Fibroblast of peridontal ligament (primary cell): ENCODE measurements at regions not wholly inside any gene's neighbourhood (a gene's known extent, or its start where the extent isn't known, plus 50 kb on each side); places are given as distances from the start of the nearest gene placed in this dataset.

Source experiments
- DNase-seq: peaks from one replicate; pipeline ENCODE4 v3.0.0-alpha.2; 2010; ENCODE audit errors: extremely low read depth

DNA sequence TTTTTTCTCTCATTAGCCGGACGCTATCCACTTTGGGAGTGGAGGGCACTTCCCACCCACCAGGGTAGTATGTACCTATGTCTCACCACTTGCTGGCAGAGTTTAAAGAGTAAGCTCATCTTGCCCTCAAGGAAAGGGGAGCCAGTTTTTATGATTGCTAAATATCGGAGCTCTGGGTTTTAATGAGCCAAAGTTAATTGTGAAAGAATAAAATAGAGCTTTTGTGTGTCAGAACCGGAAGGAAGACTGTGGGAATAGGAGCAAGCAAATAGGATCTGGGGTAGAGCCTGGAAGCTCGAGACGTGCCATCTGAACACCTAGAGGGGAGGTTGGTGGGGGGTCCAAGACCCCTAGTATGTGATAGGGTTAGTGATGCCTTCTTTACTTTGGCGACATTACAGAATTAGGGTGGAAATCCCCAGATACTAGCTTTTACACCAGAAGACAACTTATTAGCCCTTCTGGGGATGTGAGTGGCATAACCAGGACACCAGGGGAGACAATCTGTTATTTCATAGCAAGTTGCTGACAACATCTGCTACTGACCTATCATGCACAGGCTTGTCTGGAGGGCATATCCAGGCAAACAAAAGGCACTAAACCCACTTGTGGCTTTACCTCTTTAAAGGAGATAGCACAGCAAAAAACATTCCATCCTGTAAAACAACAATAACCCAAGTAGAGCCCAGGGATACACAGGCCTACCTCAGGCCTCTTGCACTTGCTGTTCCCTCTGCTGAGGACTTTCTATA is 333.8 kb downstream of the ZNF621 start:
- DNase-seq: no peak

DNA sequence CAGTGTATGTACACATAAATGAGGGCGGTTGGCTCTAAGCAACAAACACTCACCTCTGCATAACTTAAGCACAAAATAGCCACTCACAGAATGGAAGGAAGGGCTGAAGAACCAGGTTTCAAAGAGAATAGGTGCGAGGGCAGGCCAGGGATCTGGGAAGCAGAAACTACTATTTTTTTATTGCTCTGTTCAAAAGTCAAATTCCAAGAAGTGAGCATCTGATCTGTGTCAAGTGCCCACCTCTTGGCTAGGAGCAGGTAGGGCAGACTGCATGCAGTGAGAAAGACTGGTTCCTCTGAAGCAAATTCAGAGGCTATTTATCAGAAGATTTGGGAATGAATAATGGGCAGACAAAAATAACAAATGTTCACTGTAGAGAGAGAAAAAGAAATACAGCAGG is 336.4 kb upstream of the CTNNB1 start:
- DNase-seq: no peak

DNA sequence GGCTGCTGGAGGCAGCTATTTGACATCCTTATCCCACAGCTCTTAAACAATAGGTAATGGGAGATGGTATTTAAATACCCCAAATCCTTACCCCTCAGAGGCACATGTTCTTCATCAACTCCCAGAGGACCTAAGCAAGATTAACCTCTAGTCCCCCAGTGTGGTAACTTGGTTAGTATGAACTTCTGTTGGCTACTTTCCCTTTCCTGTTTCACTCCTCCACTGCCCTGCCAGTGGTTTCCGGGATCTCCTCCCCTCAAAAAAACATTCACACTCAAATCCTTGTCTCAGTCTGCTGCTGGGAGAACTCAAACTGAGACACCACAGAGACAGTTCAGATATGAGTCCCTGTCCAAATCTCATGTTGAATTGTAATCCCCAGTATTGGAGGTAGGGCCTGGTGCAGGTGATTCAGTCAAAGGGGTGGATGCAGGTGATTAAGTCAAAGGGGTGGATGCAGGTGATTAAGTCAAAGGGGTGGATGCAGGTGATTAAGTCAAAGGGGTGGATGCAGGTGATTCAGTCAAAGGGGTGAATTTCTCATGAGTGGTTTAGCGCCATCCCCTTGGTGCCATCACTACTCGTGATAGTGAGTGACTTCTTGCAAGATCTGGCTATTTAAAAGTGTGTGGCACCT is 335.0 kb upstream of the CTNNB1 start:
- DNase-seq: no peak

DNA sequence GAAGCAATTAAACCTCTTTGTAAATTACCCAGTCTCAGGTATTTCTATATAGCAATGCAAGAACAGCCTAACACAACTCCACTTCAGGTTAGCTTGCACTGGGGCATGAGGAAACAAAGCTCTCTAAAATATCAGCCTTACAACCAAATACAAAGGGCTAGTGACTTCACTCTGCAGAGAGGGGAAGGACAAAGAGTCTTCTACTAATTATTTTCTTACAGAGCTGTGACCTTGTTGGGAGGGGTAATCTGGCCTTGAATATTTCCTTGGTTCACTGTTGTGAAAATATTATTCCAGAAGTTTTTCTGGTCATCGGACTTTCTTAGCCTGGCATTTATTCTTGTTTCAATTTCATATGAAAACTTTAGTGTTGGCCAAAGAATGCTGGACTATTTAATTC is 334.4 kb upstream of the CTNNB1 start:
- no peak for DNase-seq

DNA sequence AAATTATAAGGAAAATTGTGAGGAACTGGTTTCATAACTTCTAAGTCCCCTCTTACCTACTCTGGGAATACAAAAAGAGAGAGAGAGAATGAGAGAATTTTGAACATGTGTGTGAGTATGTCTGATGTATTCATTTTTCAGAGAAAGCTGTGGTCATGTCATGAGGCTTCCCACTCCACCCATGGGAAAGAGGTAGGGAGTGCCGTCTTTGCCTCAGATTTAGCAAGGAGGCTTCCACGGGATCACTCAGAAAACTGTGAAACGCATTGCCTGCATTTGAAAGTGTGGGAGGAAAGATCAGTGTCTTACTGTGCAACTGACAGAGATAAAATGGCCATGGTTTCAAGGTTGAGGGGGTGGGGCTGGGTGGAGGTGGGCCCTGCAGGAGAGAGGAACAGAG is 331.5 kb upstream of the CTNNB1 start:
- no peak for DNase-seq

DNA sequence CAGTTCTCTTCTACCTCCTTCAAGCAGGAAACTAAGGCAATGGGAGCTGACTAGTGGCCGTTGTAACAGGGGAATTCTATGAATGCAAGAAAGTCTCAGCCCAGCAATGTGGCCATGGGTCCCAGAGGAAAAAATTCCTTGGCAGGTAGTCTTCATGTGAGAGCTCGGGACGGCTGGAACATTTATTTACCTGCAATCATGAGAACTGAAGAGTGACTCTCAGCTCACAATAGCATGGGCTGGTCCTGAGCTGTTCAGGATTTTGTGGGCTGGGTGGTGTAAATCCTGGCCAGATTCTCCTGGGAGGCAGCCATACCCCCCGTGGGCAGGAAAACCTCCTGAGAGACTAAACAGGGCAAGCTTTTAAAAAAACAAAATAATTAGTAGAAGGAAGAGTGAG is 330.3 kb upstream of the CTNNB1 start:
- no peak for DNase-seq

DNA sequence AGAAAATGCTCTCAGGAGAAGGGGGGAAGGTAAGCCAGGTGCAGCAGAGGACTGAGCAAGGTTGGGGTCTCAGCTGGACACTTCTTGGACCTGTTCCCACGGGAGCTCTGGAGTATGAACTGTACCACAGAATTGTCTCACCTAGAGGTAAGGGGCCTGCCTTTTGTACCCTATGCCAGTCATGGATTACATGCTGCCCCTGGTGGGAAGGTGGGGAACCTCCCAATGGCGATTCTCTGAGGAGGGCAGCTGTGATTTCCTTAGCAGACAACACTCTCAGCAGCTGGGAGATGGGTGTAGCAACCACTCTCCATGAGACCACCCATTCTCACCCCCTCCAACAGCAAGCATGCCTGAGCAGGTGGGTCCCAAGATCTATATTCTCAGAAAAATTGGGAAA is 329.4 kb upstream of the CTNNB1 start:
- DNase-seq: no peak

DNA sequence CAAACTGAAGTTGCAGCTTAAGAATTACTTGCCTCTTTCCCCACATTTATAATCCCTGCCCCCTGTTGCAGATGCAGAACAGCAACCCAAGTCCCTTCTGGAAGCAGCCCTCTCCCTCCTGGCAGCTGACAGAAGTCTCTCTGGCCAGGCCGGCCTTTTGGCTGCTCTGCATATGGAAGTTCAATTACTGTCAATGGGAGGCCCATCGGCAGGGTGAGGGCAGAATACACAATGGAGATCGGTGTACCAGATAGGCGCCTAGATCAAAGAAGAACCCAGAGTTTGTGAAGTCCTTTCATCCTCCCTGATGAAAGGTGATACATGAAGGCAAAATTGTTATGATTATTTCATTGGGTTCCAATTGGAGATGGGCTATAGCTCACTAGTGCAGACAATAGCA is 327.9 kb upstream of the CTNNB1 start:
- no peak for DNase-seq

DNA sequence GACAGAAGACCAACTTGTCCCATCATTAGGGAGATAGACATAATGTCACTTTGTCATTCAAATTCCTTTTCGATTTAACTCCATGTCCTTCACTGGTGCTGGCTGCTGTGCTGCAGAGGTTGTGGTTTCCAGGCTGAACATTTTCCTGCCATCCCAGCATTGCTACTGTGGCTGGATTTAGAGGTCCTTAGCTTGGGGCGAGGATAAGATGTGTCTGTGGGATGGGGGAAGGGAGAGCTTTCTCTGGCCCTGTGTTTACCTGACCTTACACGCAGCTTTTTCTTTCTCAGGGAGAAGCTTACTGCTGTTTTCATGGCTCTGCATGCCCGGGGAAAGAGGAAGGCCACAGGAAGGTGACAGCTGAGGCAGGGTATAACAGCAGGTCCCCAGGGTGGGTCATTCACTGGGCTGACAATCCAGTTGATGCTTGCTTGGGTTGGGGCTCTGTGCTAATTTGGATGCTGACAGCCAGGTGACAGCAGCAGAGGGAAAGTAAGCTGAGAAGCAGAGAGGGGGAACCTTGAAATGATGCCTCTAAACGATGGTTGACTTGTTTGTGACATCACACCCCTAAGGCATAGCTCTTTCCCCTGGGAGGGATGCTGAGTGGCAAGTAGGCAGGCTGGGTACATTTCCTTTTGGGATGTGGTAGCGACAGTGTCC is 326.9 kb upstream of the CTNNB1 start:
- no peak for DNase-seq

DNA sequence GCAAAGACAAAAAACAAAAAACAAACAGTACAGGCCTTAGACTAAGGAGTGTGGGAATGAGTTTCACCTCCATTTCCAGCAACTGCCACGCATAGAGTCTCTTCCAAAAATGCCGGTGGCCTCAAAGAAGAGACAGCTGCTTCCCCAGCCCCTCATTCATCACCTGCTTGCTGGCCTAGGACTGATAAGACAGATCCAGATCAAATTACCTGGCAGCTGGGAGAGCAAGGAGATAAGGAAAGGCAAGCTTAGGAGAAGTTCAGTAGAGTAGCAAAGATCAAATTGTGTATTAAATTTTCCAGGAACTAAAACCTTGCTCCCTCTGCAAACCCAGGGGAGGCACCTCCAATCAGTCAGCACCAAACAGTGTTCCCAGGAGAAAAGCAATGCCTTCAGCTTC is 325.8 kb upstream of the CTNNB1 start:
- no peak for DNase-seq

DNA sequence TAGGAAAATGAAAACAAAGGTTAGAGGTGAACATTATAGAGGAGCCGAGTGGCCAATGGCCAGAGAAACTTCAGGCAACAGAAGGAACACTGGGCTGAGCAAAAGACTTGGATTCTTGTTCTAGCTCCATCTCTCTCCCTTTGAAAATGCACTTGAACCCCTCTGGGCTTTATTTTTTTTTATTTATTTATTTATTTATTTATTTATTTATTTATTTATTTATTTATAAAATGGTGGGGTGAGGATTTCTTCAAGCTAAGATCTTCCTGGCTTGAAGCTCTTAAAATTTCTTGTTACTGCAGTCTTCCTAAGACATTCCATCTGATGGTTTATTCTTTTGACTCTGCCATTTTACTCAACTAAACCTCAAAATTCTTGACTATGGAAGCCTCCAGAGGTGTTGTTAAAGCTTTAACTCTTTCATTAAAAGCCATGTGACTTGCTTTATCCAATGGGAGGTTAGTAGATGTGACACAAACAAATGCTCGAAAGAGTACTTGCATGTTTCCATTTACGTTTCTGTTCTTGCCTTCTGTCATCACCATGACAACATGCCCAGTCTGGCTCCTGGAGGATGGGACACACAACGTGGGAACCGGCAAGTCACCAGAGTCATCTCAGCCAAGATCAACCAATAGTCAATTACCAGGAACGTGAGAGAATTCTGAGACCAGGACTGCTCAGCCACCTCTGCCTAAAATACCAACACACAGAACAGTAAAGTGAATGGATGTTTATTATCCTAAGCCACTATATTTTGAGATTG is 325.2 kb upstream of the CTNNB1 start:
- DNase-seq: no peak

DNA sequence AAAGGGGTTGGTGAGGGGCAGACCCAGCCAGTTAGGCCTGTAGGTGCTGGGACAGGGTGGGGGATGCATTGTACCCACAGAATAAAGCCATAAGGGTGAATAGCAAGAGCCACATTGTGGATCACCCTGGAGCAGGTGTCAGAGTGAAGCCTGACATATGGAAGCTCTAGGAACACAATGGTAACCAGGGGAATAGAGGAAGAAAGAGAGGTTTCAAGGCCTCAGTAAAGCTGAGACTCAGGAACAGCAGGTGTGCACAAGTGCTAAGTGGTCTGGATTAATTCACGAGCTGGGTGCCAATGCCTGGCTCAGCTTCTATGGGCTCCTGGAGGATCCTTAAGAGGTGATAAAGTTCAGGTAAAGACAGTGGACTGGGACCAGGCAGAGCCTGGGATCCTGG is 323.7 kb upstream of the CTNNB1 start:
- DNase-seq: no peak

DNA sequence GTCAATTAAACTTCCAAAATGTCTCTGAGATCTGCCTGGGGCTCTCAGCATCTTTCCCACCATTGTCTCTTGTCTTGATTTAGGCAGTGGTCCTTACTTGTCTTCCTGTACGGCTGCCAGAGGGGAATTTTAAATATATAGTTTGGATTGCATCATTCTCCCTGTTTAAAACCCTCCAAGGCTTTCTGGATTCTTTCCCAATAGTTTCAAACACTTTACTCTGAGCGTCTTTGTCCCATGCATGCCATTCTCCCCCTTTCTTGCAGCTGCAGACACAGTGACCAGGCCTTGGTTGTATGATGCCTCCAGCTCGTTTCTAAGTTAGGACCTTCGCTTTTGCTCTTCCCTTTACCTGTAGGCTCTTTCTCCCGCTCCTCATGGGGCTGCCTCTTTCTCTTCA is 323.3 kb upstream of the CTNNB1 start:
- no peak for DNase-seq

DNA sequence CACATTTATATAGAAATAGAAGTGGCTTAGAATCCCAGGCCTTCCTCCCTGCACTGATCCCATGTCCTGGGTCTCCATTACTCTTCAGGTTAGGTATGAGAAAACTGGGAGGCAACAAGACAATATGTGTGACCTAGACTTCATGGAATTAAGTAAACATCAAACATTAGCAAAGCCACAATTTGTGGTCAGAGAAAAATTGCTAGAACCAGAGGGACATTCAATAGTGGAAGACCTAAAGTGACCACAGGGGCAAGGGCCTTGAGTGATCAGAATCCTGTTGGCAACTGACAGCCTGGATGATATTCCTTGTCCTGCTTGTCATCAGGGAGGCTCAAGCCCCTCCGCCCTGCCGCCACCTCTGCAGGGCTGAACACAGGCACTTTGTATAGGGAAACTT is 322.8 kb upstream of the CTNNB1 start:
- no peak for DNase-seq

DNA sequence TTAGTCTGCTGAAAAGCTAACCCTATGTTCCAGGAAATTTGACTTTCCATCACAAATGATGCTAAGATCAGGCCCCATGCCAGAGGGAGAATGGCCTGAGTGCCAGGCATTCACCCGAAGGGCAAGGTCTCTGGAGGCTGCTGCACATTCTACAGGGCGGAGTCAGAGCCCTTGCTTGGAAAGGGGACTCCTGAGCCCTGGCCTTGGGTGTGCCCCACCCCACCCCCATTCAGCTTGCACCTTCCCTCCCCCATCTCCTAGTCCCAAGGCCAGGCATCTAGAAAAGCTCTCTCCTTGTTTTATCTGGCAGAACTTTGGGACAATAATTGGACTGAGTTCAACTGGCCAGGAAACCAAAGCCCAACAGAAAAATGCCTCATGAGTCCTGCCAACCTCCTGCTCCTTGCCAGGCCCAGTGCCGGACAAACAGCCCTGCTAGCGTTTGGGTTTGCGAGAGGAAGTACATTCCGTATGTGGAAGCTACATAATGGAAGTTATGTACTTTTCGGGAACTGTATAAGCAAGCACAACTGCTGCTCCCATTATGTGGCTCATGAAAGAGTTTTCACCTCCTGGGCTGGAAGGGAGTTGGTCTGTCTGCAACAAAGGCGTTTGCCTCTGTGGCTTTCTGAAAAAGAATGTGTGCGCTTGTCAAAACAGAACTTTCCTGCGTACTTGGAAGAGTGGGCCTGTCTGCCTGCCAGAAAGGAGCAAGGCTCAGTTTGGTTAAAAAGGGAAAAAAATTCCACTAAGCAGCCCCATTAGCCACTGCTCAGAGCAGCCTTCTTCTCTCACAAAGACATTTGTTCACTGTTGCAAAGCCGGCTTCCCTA is 321.5 kb upstream of the CTNNB1 start:
- DNase-seq: peak; percentile 26

DNA sequence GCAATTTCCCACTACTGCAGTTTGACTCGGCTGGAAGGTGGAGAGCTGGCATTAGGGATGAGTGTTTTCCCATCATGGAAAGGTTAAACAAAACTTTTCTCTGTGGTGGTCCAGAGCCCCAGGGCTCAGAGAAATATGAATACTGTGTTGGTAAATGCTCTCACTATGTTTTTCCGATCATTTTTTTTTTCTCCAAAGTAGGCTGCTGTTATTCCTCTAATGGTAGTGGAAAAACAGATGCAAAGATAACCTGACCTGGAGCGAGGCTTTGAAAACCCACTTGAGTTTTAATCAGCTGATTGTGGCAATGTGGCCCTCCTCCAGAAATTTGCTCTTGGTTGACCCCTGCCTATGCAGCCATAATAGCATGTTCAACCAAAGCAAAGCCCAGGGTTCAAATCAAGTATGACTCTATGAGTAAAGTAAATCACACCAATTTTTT is 320.8 kb upstream of the CTNNB1 start:
- DNase-seq: no peak

DNA sequence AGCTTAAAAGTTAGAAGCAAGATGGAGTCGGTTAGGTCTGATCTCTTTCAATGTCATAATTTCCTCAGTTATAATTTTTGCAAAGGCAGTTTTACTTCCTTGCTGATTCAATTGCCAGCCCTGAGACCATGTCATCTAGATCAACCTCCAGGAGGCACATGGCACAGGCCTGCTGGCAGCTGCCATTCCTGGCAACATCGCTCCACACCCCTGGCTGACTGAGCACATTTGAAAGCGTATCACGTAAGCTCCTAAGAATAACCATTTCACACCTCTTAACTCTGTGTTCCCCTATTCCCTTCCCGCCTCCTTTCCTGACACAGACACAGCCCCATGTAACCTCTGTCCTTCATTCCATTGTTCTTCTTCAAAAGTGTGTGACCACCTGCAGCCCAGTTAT is 313.9 kb upstream of the CTNNB1 start:
- DNase-seq: no peak

DNA sequence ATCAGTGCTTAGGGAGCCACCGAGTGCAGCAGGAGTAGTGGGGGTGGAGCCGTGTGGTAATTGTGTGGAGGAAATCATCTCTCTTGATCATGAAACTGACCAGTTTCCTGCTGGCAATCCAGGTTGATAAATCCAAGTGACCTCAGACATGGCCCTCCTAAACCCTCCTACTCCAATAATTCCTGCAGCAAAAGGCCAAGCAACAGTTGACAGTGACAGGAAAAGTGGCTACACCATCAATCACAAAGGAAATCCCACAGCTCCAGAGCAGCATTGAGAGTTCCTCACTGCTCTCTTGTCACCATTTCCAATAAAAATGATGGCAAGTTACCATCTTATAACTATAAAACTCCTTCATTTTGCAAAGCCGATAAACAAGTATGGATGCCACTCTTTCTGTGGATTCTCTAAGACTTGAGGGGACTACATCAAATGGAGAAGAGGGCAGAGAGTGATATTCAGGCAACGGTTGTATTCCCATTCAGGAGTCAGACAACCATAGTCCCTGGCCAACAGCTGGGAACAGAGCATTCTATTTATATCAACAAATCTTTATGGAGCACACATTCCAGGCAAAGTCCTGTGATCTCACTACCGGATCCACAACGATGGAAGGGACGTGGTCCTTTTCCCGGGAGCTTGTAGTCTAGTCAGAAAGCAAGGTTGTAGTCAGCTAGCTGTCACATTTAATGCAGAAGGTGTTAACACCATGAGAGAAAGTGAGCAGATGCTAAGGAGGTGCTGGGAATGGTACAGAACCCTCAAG is 312.5 kb upstream of the CTNNB1 start:
- DNase-seq: no peak

DNA sequence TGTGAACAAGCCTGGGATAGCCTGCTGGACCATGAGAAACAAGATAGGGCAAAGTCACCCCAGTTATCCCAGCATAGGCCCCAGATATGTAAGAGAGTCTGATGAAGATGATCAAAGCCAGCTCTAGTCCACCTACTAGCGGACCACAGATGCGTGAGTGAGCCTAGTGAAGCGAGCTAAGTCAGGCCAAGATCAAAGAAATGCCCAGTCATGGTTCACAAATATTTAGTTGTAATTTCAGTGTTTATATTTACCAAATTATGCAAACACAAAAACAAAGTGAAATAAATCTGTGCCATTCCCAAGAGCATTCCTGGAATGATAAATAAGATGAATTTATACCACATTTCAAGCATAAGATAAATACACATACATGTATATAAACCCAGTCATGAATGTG is 308.1 kb upstream of the CTNNB1 start:
- no peak for DNase-seq

DNA sequence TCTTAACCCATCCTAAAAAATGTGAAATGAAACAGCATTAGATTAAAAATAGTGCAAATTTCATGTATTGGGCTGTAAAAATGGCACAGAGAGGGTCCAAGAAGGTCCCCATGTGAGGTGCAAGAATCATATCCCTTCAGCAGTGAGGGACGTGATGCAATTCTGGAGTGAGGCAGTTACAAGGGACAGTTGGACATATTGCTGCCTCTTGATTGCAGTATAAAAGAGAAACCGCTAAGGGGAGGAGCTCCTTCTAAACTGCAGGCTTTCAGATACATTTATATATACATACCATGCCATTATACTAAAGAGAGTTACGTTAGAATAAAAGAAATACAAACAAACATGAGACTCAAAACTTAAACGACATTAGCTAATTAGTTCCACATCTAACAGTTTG is 304.2 kb upstream of the CTNNB1 start:
- no peak for DNase-seq

DNA sequence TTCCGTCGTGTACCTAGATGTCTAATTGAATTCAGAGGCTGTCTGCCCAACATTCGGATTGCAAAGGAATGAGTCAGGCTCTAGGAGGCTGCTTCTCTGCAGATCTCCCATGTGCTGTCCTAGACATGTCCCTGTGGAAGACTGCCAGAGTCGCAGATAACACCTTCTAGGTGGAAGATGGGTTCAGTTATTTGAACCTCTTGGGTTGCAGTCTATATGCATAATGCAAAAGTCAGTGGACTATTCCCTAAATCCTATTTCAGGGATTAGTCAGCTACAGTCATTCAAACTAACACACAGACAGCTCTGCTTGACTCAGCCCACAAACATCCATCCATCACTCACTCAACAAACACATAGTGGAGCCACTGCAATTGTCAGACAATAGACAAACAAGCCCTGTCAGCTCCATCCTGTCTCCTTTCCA is 300.0 kb upstream of the CTNNB1 start:
- DNase-seq: no peak
